ENCODE measurements at regions not wholly inside any gene's neighbourhood (a gene's known extent, or its start where the extent isn't known, plus 50 kb on each side); places are given as distances from the start of the nearest gene placed in this dataset.

DNA sequence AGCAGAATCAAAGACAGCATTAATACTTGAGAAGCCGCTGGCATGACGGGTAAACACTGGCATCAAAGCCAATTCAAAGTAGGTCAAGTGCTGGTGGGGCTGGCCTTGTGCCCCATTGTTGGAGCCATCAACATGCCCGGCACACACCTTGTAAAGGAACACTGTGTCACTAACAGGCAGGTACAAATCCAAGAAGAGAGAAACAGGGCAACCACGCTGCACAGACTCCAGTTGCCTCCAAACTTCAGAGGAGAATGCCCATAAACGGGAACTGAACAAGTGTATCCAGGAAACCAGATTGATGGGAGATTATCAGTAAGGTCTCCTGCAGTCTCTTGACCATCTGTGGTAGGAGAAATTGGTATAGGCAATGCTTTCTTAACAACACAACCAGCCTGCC, 127.0 kb upstream of the STXBP5 start:
- TF ChIP-seq, protein P1, sequence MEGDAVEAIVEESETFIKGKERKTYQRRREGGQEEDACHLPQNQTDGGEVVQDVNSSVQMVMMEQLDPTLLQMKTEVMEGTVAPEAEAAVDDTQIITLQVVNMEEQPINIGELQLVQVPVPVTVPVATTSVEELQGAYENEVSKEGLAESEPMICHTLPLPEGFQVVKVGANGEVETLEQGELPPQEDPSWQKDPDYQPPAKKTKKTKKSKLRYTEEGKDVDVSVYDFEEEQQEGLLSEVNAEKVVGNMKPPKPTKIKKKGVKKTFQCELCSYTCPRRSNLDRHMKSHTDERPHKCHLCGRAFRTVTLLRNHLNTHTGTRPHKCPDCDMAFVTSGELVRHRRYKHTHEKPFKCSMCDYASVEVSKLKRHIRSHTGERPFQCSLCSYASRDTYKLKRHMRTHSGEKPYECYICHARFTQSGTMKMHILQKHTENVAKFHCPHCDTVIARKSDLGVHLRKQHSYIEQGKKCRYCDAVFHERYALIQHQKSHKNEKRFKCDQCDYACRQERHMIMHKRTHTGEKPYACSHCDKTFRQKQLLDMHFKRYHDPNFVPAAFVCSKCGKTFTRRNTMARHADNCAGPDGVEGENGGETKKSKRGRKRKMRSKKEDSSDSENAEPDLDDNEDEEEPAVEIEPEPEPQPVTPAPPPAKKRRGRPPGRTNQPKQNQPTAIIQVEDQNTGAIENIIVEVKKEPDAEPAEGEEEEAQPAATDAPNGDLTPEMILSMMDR (conservative IDR thresholded peaks at IDR 0.05; ENCODE audit: low read length), result no peak
- TF ChIP-seq EZH2phosphoT487 (IDR thresholded peaks at IDR 0.05; ENCODE audit: borderline replicate concordance, low read depth, low read length), result no peak
